ENCODE measurements at regions not wholly inside any gene's neighbourhood (a gene's known extent, or its start where the extent isn't known, plus 50 kb on each side); places are given as distances from the start of the nearest gene placed in this dataset.

- TF ChIP-seq SUZ12 (IDR thresholded peaks at IDR 0.05) (no peak), CTBP1 (IDR thresholded peaks at IDR 0.05; ENCODE audit: borderline replicate concordance) (no peak), ELF4 (IDR thresholded peaks at IDR 0.05) (no peak), HDGF (IDR thresholded peaks at IDR 0.05; ENCODE audit: borderline replicate concordance) (no peak), L3MBTL2 (conservative IDR thresholded peaks at IDR 0.05) (no peak), BHLHE40 (IDR thresholded peaks at IDR 0.05; ENCODE audit: borderline replicate concordance) (no peak), ARNT (IDR thresholded peaks at IDR 0.05) (no peak), SP1 (IDR thresholded peaks at IDR 0.05) (no peak), FOXK2 (IDR thresholded peaks at IDR 0.05) (no peak), FOXM1 (IDR thresholded peaks at IDR 0.05; ENCODE audit: borderline replicate concordance) (no peak), ZNF384 (IDR thresholded peaks at IDR 0.05) (no peak), LEF1 (IDR thresholded peaks at IDR 0.05; ENCODE audit: borderline replicate concordance) (no peak), NFRKB (IDR thresholded peaks at IDR 0.05) (no peak), PKNOX1 (IDR thresholded peaks at IDR 0.05) (no peak)
Observed at GRCh38 chr6:71035871-71036270, 79.0 kb upstream of the B3GAT2 start.
